Activated B cell treated with CpG ODN at 0.5 μM for 24 hours (primary cell): ENCODE measurements at regions not wholly inside any gene's neighbourhood (a gene's known extent, or its start where the extent isn't known, plus 50 kb on each side); places are given as distances from the start of the nearest gene placed in this dataset.

Experiments used
- ATAC-seq: fragments of 200-7000 bp; cut with Tn5 transposase; one replicate; pipeline ENCODE4 v1.10.0; 2021; ENCODE audit warnings: low read depth, mild to moderate bottlenecking, moderate library complexity
- CTCF ChIA-PET: fragments of 350-600 bp; sonication (Branson Sonifier 250); formaldehyde crosslinking; loops from one replicate; lab custom pipeline; 2021; ENCODE audit warnings: antibody characterized with exemption; lab: Charles Lee
- POLR2A ChIA-PET: fragments of 350-600 bp; sonication (Branson Sonifier 250); formaldehyde crosslinking; loops from one replicate; lab custom pipeline; 2021; ENCODE audit warnings: antibody characterized with exemption; lab: Charles Lee
- DNase-seq: peaks from one replicate; pipeline ENCODE4 v3.0.0; 2022
- H3K27ac Mint-ChIP-seq: one replicate; pipeline ENCODE4 v1.8.0; 2020; ENCODE audit warnings: mixed read lengths
- H3K27me3 Mint-ChIP-seq: one replicate; pipeline ENCODE4 v1.8.0; 2021; ENCODE audit warnings: mixed read lengths
- H3K36me3 Mint-ChIP-seq: one replicate; pipeline ENCODE4 v1.8.0; 2021; ENCODE audit warnings: low read depth, mixed read lengths
- H3K4me1 Mint-ChIP-seq: one replicate; pipeline ENCODE4 v1.8.0; 2021; ENCODE audit warnings: mixed read lengths
- H3K4me3 Mint-ChIP-seq: one replicate; pipeline ENCODE4 v1.8.0; 2020; ENCODE audit warnings: mild to moderate bottlenecking, mixed read lengths
- H3K9me3 Mint-ChIP-seq: one replicate; pipeline ENCODE4 v1.8.0; 2020; ENCODE audit warnings: mixed read lengths
- CTCF ChIP-seq: fragments of 200-600 bp; IDR thresholded peaks from one replicate; pipeline ENCODE4 v1.8.0; 2022; ENCODE audit warnings: antibody characterized with exemption, mild to moderate bottlenecking
- intact Hi-C: fragments of 100-400 bp; cut with micrococcal nuclease; formaldehyde crosslinking; loops from one replicate; pipeline ENCODE4 v1.15.1; 2024

GRCh38 chr11:104704146-104704830 lies 194.0 kb downstream of the CASP12 start:
- Mint-ChIP-seq H3K27me3 (no peaks in the 10 kb centered on the region), H3K27ac (peak overlapping the region; percentile 57), H3K9me3 (no peaks in the 10 kb centered on the region), H3K4me3 (no peak overlapping the region), H3K4me1 (peaks cover 27% of the 10 kb centered on the region), H3K36me3 (no peaks in the 10 kb centered on the region)
- no peak for DNase-seq
- intact Hi-C loops: loop anchor here (2.0 to 10.0 kb wide), 2 partner anchors 95 to 1321 kb away; partner anchors contain the start of gene MSANTD4
- TF ChIP-seq CTCF: no peak
- ChIA-PET CTCF (no interaction called here), POLR2A (no interaction called here)
- no peak for ATAC-seq

- H3K9me3 Mint-ChIP-seq: no peaks in the 10 kb centered on the region
- no peaks in the 10 kb centered on the region for H3K27me3 Mint-ChIP-seq
- ChIA-PET CTCF (no interaction called here), POLR2A (no interaction called here)
- H3K4me3 Mint-ChIP-seq: no peak overlapping the region
- peaks cover 13% of the 10 kb centered on the region for H3K4me1 Mint-ChIP-seq
- TF ChIP-seq CTCF: no peak
- no peak overlapping the region for H3K27ac Mint-ChIP-seq
- ATAC-seq (no peak), DNase-seq (no peak)
- H3K36me3 Mint-ChIP-seq: no peaks in the 10 kb centered on the region
- intact Hi-C loops: loop anchor here (10.0 kb wide), 1 partner anchor 1324 kb away; the partner anchor contains the start of gene MSANTD4
Measured at GRCh38 chr11:104700609-104701008, 197.7 kb downstream of the CASP12 start.

- no peak for ATAC-seq
- Mint-ChIP-seq H3K4me1 (peaks cover 7% of the 10 kb centered on the region), H3K4me3 (no peak overlapping the region), H3K27me3 (no peaks in the 10 kb centered on the region), H3K36me3 (no peaks in the 10 kb centered on the region), H3K9me3 (no peaks in the 10 kb centered on the region), H3K27ac (no peak overlapping the region)
- ChIA-PET POLR2A (no interaction called here), CTCF (no interaction called here)
- TF ChIP-seq CTCF: no peak
- intact Hi-C loops: loop anchor here (2.0 to 10.0 kb wide), 2 partner anchors 13 to 1325 kb away; partner anchors contain the start of gene MSANTD4
- DNase-seq: no peak
Measured at GRCh38 chr11:104699981-104700380, 198.3 kb downstream of the CASP12 start.

- ChIA-PET POLR2A (no interaction called here), CTCF (no interaction called here)
- H3K27ac Mint-ChIP-seq: no peak overlapping the region
- H3K4me3 Mint-ChIP-seq: no peak overlapping the region
- H3K36me3 Mint-ChIP-seq: no peaks in the 10 kb centered on the region
- intact Hi-C loops: no loop called here
- H3K4me1 Mint-ChIP-seq: no peaks in the 10 kb centered on the region
- H3K27me3 Mint-ChIP-seq: no peaks in the 10 kb centered on the region
- DNase-seq (no peak), ATAC-seq (no peak)
- peaks cover 3% of the 10 kb centered on the region for H3K9me3 Mint-ChIP-seq
- TF ChIP-seq CTCF: no peak
Measured at GRCh38 chr11:104695065-104695463, 203.2 kb downstream of the CASP12 start.

- no peaks in the 10 kb centered on the region for H3K4me1 Mint-ChIP-seq
- no peak for TF ChIP-seq CTCF
- H3K27me3 Mint-ChIP-seq: no peaks in the 10 kb centered on the region
- H3K9me3 Mint-ChIP-seq: peaks cover 3% of the 10 kb centered on the region
- ChIA-PET CTCF (no interaction called here), POLR2A (no interaction called here)
- H3K36me3 Mint-ChIP-seq: no peaks in the 10 kb centered on the region
- no peak for DNase-seq
- no peak for ATAC-seq
- H3K27ac Mint-ChIP-seq: no peak overlapping the region
- intact Hi-C loops: no loop called here
- H3K4me3 Mint-ChIP-seq: no peak overlapping the region
Measured at GRCh38 chr11:104694259-104695064, 203.8 kb downstream of the CASP12 start.
